ENCODE measurements at regions not wholly inside any gene's neighbourhood (a gene's known extent, or its start where the extent isn't known, plus 50 kb on each side); places are given as distances from the start of the nearest gene placed in this dataset.

DNA sequence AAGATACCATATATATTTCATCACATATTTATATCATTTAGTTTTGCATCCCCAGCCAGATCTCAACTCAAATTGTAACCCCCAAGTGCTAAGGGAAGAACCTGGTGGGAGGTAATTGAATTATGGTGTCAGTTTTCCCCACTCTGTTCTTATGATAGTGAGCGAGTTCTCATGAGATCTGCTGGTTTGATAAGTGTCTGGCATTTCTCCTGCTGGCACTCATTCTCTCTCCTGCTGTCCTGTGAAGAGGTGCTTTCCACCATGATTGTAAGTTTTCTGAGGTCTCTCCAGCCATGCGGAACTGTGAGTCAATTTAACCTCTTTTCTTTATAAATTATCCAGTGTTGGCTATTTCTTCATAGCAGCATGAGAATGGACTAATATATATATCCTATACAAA, 462.5 kb upstream of the SLITRK5 start:
- ATAC-seq (no peak), DNase-seq (ENCODE audit: low spot score) (no peak)
- CTCF ChIA-PET = no interaction called here
- no peak overlapping the region for H3K4me3 Mint-ChIP-seq
- no peak overlapping the region for H3K27ac Mint-ChIP-seq
- no peaks in the 10 kb centered on the region for H3K36me3 Mint-ChIP-seq
- no peak for TF ChIP-seq ELF4 (CRISPR knock-in tag; IDR thresholded peaks at IDR 0.05; ENCODE audit: low read depth)
- H3K4me1 Mint-ChIP-seq = peaks cover 4% of the 10 kb centered on the region
- no peaks in the 10 kb centered on the region for H3K27me3 Mint-ChIP-seq (ENCODE audit: low read depth)
- H3K9me3 Mint-ChIP-seq = peaks cover 3% of the 10 kb centered on the region; the same call in 1 of the 2 replicates
- POLR2A ChIA-PET = no interaction called here

DNA sequence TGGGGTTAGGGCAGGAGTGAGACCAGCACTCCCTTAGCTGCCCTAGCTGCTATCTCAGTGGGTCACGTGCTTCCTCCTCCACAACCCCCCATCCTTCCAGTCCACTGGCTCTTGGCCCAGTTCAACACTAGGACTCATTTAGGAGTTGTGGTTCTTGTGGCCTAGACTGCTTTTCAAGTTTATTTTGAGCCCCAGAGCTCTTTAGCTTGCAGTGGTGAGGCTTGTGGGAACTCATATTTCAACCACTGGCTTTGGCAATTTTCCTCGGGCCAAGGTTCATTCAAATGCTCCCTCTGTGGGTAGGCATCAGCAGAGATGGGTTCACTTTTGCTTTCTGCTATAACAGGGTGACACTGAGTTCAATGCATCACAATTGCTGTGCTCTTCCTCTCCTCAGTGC, 436.2 kb upstream of the SLITRK5 start:
- CTCF ChIA-PET = no interaction called here
- POLR2A ChIA-PET = no interaction called here
- TF ChIP-seq FOXJ3 (CRISPR knock-in tag; IDR thresholded peaks at IDR 0.05; ENCODE audit: borderline replicate concordance) = no peak
- TF ChIP-seq, protein P1, sequence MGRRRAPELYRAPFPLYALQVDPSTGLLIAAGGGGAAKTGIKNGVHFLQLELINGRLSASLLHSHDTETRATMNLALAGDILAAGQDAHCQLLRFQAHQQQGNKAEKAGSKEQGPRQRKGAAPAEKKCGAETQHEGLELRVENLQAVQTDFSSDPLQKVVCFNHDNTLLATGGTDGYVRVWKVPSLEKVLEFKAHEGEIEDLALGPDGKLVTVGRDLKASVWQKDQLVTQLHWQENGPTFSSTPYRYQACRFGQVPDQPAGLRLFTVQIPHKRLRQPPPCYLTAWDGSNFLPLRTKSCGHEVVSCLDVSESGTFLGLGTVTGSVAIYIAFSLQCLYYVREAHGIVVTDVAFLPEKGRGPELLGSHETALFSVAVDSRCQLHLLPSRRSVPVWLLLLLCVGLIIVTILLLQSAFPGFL (CRISPR knock-in tag; IDR thresholded peaks at IDR 0.05; ENCODE audit: borderline replicate concordance) = no peak
- no peak for TF ChIP-seq SMAD4 (CRISPR knock-in tag; IDR thresholded peaks at IDR 0.05)
- TF ChIP-seq, protein P2, sequence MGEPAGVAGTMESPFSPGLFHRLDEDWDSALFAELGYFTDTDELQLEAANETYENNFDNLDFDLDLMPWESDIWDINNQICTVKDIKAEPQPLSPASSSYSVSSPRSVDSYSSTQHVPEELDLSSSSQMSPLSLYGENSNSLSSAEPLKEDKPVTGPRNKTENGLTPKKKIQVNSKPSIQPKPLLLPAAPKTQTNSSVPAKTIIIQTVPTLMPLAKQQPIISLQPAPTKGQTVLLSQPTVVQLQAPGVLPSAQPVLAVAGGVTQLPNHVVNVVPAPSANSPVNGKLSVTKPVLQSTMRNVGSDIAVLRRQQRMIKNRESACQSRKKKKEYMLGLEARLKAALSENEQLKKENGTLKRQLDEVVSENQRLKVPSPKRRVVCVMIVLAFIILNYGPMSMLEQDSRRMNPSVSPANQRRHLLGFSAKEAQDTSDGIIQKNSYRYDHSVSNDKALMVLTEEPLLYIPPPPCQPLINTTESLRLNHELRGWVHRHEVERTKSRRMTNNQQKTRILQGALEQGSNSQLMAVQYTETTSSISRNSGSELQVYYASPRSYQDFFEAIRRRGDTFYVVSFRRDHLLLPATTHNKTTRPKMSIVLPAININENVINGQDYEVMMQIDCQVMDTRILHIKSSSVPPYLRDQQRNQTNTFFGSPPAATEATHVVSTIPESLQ (CRISPR knock-in tag; IDR thresholded peaks at IDR 0.05) = no peak
- no peak for TF ChIP-seq ZNF121 (CRISPR knock-in tag; IDR thresholded peaks at IDR 0.05)
- TF ChIP-seq ESRRA (CRISPR knock-in tag; IDR thresholded peaks at IDR 0.05; ENCODE audit: borderline replicate concordance) = no peak
- TF ChIP-seq, protein P3, sequence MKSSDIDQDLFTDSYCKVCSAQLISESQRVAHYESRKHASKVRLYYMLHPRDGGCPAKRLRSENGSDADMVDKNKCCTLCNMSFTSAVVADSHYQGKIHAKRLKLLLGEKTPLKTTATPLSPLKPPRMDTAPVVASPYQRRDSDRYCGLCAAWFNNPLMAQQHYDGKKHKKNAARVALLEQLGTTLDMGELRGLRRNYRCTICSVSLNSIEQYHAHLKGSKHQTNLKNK (CRISPR knock-in tag; IDR thresholded peaks at IDR 0.05) = no peak
- no peak for TF ChIP-seq TP53 (CRISPR knock-in tag; IDR thresholded peaks at IDR 0.05)
- no peak for TF ChIP-seq ZNF396 (CRISPR knock-in tag; IDR thresholded peaks at IDR 0.05; ENCODE audit: borderline replicate concordance)
- TF ChIP-seq, protein P4, sequence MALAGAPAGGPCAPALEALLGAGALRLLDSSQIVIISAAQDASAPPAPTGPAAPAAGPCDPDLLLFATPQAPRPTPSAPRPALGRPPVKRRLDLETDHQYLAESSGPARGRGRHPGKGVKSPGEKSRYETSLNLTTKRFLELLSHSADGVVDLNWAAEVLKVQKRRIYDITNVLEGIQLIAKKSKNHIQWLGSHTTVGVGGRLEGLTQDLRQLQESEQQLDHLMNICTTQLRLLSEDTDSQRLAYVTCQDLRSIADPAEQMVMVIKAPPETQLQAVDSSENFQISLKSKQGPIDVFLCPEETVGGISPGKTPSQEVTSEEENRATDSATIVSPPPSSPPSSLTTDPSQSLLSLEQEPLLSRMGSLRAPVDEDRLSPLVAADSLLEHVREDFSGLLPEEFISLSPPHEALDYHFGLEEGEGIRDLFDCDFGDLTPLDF (CRISPR knock-in tag; IDR thresholded peaks at IDR 0.05) = no peak
- no peak for TF ChIP-seq ZBTB21 (CRISPR knock-in tag; IDR thresholded peaks at IDR 0.05; ENCODE audit: borderline replicate concordance)
- no peak for TF ChIP-seq TCF7 (CRISPR knock-in tag; IDR thresholded peaks at IDR 0.05; ENCODE audit: low read depth)
- TF ChIP-seq ZNF416 (CRISPR knock-in tag; IDR thresholded peaks at IDR 0.05) = no peak
- no peak for TF ChIP-seq SP1 (CRISPR knock-in tag; conservative IDR thresholded peaks at IDR 0.05)
- TF ChIP-seq FOXK1 (CRISPR knock-in tag; IDR thresholded peaks at IDR 0.05) = no peak
- TF ChIP-seq ERG (CRISPR knock-in tag; IDR thresholded peaks at IDR 0.05) = no peak
- TF ChIP-seq, protein P5, sequence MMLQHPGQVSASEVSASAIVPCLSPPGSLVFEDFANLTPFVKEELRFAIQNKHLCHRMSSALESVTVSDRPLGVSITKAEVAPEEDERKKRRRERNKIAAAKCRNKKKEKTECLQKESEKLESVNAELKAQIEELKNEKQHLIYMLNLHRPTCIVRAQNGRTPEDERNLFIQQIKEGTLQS (CRISPR knock-in tag; conservative IDR thresholded peaks at IDR 0.05) = no peak
- no peak for TF ChIP-seq ZNF138 (CRISPR knock-in tag; conservative IDR thresholded peaks at IDR 0.05)
- Mint-ChIP-seq H3K27me3 (ENCODE audit: low read depth) (no peaks in the 10 kb centered on the region), H3K4me3 (no peak overlapping the region), H3K27ac (no peak overlapping the region), H3K4me1 (no peaks in the 10 kb centered on the region), H3K36me3 (no peaks in the 10 kb centered on the region), H3K9me3 (peaks cover 19% of the 10 kb centered on the region)
- no peak for DNase-seq (ENCODE audit: low spot score)
- no peak for ATAC-seq

Measured in WTC11 (cell line).